H9 (cell line): ENCODE measurements at regions not wholly inside any gene's neighbourhood (a gene's known extent, or its start where the extent isn't known, plus 50 kb on each side); places are given as distances from the start of the nearest gene placed in this dataset.

ENCODE experiments used
- DNase-seq: peaks from one replicate; pipeline ENCODE4 v3.0.0-alpha.2; 2017
- H2AFZ ChIP-seq: one replicate; pipeline ENCODE4 v1.6.1; 2013; ENCODE audit warnings: mild to moderate bottlenecking, low read length, control low read depth, moderate library complexity
- H2AK5ac ChIP-seq: 2 replicates; pipeline ENCODE4 v1.6.1; 2013; ENCODE audit warnings: low read length, control low read depth, mixed read lengths; ENCODE audit not compliant: insufficient read length
- H2BK120ac ChIP-seq: one replicate; pipeline ENCODE4 v1.6.1; 2013; ENCODE audit warnings: low read depth, mild to moderate bottlenecking, low read length, control low read depth, inconsistent platforms; ENCODE audit not compliant: poor library complexity, severe bottlenecking
- H2BK12ac ChIP-seq: 2 replicates; pipeline ENCODE4 v1.6.1; 2013; ENCODE audit warnings: low read length, control low read depth, mixed read lengths, low read depth; ENCODE audit not compliant: insufficient read length
- H2BK15ac ChIP-seq: 2 replicates; pipeline ENCODE4 v1.6.1; 2013; ENCODE audit warnings: low read depth, low read length, control low read depth
- H2BK20ac ChIP-seq: one replicate; pipeline ENCODE4 v1.6.1; 2013; ENCODE audit warnings: low read depth, mild to moderate bottlenecking, low read length, control low read depth, inconsistent platforms; ENCODE audit not compliant: poor library complexity, severe bottlenecking
- H2BK5ac ChIP-seq: 2 replicates; pipeline ENCODE4 v1.6.1; 2013; ENCODE audit warnings: low read length, control low read depth, mixed read lengths; ENCODE audit not compliant: insufficient read length
- H3K14ac ChIP-seq: 2 replicates; pipeline ENCODE4 v1.6.1; 2013; ENCODE audit warnings: low read length, control low read depth; ENCODE audit not compliant: insufficient read depth
- H3K18ac ChIP-seq: 2 replicates; pipeline ENCODE4 v1.6.1; 2013; ENCODE audit warnings: low read depth, mild to moderate bottlenecking, mixed read lengths, low read length, control low read depth; ENCODE audit not compliant: insufficient read length
- H3K23ac ChIP-seq: 2 replicates; pipeline ENCODE4 v1.6.1; 2013; ENCODE audit warnings: low read length, control low read depth, mixed read lengths, low read depth; ENCODE audit not compliant: insufficient read length
- H3K23me2 ChIP-seq: 2 replicates; pipeline ENCODE4 v1.6.1; 2013; ENCODE audit warnings: low read depth, mild to moderate bottlenecking, mixed read lengths, low read length, control low read depth; ENCODE audit not compliant: insufficient read length, poor library complexity, severe bottlenecking
- H3K27ac ChIP-seq: 2 replicates; pipeline ENCODE4 v1.5.1; 2013; ENCODE audit warnings: low read length, control low read depth, mixed read lengths, low read depth; ENCODE audit not compliant: insufficient read length
- H3K27me3 ChIP-seq: 2 replicates; pipeline ENCODE4 v1.6.1; 2013; ENCODE audit warnings: low read length, control low read depth, inconsistent platforms; ENCODE audit not compliant: insufficient read depth
- H3K4ac ChIP-seq: 2 replicates; pipeline ENCODE4 v1.6.1; 2013; ENCODE audit warnings: low read depth, mild to moderate bottlenecking, control low read depth, inconsistent platforms, low read length, moderate library complexity
- H3K4me1 ChIP-seq: 2 replicates; pipeline ENCODE4 v1.6.1; 2013; ENCODE audit warnings: low read length, control low read depth, inconsistent platforms; ENCODE audit not compliant: insufficient read depth
- H3K4me2 ChIP-seq: 2 replicates; pipeline ENCODE4 v1.6.1; 2013; ENCODE audit warnings: low read length, control low read depth, mixed read lengths; ENCODE audit not compliant: insufficient read length, insufficient read depth
- H3K56ac ChIP-seq: 2 replicates; pipeline ENCODE4 v1.6.1; 2013; ENCODE audit warnings: low read depth, mild to moderate bottlenecking, mixed read lengths, low read length, control low read depth; ENCODE audit not compliant: insufficient read length
- H3K79me1 ChIP-seq: 2 replicates; pipeline ENCODE4 v1.6.1; 2013; ENCODE audit warnings: low read depth, mild to moderate bottlenecking, moderate library complexity, low read length, control low read depth, inconsistent platforms; ENCODE audit not compliant: insufficient read depth, poor library complexity, severe bottlenecking
- H3K79me2 ChIP-seq: 2 replicates; pipeline ENCODE4 v1.6.1; 2013; ENCODE audit warnings: low read length, control low read depth, inconsistent platforms; ENCODE audit not compliant: insufficient read depth
- H3K9ac ChIP-seq: 2 replicates; pipeline ENCODE4 v1.6.1; 2013; ENCODE audit warnings: low read length, control low read depth, mixed read lengths; ENCODE audit not compliant: insufficient read length; ENCODE audit errors: extremely low read depth
- H3K9me3 ChIP-seq: one replicate; pipeline ENCODE4 v1.6.1; 2013; ENCODE audit warnings: low read depth, low read length, inconsistent platforms; ENCODE audit not compliant: control insufficient read depth
- H3T11ph ChIP-seq: one replicate; pipeline ENCODE4 v1.6.1; 2013; ENCODE audit warnings: mild to moderate bottlenecking, low read length, control low read depth, inconsistent platforms
- H4K20me1 ChIP-seq: one replicate; pipeline ENCODE4 v1.6.1; 2013; ENCODE audit not compliant: control insufficient read depth, insufficient read length, insufficient read depth
- H4K5ac ChIP-seq: 2 replicates; pipeline ENCODE4 v1.6.1; 2013; ENCODE audit warnings: low read depth, mild to moderate bottlenecking, mixed read lengths, low read length, control low read depth; ENCODE audit not compliant: insufficient read length
- H4K8ac ChIP-seq: replicated peaks from 2 replicates; pipeline ENCODE4 v1.6.1; 2013; ENCODE audit warnings: low read length, control low read depth, mixed read lengths, low read depth; ENCODE audit not compliant: insufficient read length
- H4K91ac ChIP-seq: 2 replicates; pipeline ENCODE4 v1.6.1; 2013; ENCODE audit warnings: low read depth, mild to moderate bottlenecking, moderate library complexity, mixed read lengths, low read length, control low read depth; ENCODE audit not compliant: insufficient read length
- H3K27ac Mint-ChIP-seq, 3 experiments: 2 replicates in 2 of 3; 3 replicates in 1 of 3; pipeline ENCODE4 v1.8.0; 2020 to 2021; ENCODE audit warnings: mixed read lengths in 3 of 3, mild to moderate bottlenecking in 1 of 3, moderate library complexity in 1 of 3
- H3K27me3 Mint-ChIP-seq: 2 replicates; pipeline ENCODE4 v1.8.0; 2021; ENCODE audit warnings: low read depth, mild to moderate bottlenecking, moderate library complexity, mixed read lengths
- H3K36me3 Mint-ChIP-seq, 3 experiments: 2 replicates in 2 of 3; 3 replicates in 1 of 3; pipeline ENCODE4 v1.8.0; 2020 to 2021; ENCODE audit warnings: low read depth in 3 of 3, mixed read lengths in 3 of 3; ENCODE audit not compliant: insufficient read depth in 1 of 3
- H3K4me1 Mint-ChIP-seq, 2 experiments: 2 replicates each; pipeline ENCODE4 v1.8.0; 2020; ENCODE audit warnings: mixed read lengths in 2 of 2
- H3K4me3 Mint-ChIP-seq, 2 experiments: 2 replicates in 1 of 2; 3 replicates in 1 of 2; pipeline ENCODE4 v1.8.0; 2020 to 2021; ENCODE audit warnings: mild to moderate bottlenecking in 2 of 2, mixed read lengths in 2 of 2, moderate library complexity in 1 of 2
- H3K9me3 Mint-ChIP-seq, 2 experiments: 2 replicates in 1 of 2; 3 replicates in 1 of 2; pipeline ENCODE4 v1.8.0; 2020; ENCODE audit warnings: mild to moderate bottlenecking in 2 of 2, mixed read lengths in 2 of 2, moderate library complexity in 1 of 2
- CTCF ChIP-seq: fragments of 200-600 bp; sonication (generic); conservative IDR thresholded peaks from 3 replicates; pipeline ENCODE4 v1.8.0; 2021; ENCODE audit warnings: antibody characterized with exemption, mild to moderate bottlenecking

- Histone ChIP-seq H4K8ac (no peak overlapping the region), H3K4me2 (no peak overlapping the region), H2BK12ac (no peak overlapping the region), H2AK5ac (no peak overlapping the region), H3K23ac (no peak overlapping the region), H4K91ac (no peak overlapping the region), H3K14ac (no peak overlapping the region), H3K9ac (no peak overlapping the region), H3K18ac (no peak overlapping the region), H3K9me3 (no peaks in the 10 kb centered on the region), H2BK15ac (no peak overlapping the region), H3K27ac (no peak overlapping the region), H3T11ph (no peak overlapping the region), H2BK120ac (no peak overlapping the region), H2BK20ac (no peak overlapping the region), H2AFZ (no peak overlapping the region), H4K5ac (no peak overlapping the region), H3K79me1 (no peaks in the 10 kb centered on the region), H3K4ac (no peak overlapping the region), H3K4me1 (no peaks in the 10 kb centered on the region), H3K23me2 (no peaks in the 10 kb centered on the region), H4K20me1 (no peaks in the 10 kb centered on the region), H3K27me3 (no peaks in the 10 kb centered on the region), H3K79me2 (no peaks in the 10 kb centered on the region), H2BK5ac (no peak overlapping the region), H3K56ac (no peak overlapping the region)
- H3K9me3 Mint-ChIP-seq: peaks cover 0 to 3% of the 10 kb centered on the region in 2 experiments; a peak in 2 of 5 replicates
- H3K4me1 Mint-ChIP-seq: no peaks in the 10 kb centered on the region
- no peak for TF ChIP-seq CTCF
- H3K27me3 Mint-ChIP-seq: no peaks in the 10 kb centered on the region
- H3K27ac Mint-ChIP-seq: no peak overlapping the region
- no peaks in the 10 kb centered on the region for H3K36me3 Mint-ChIP-seq
- H3K4me3 Mint-ChIP-seq: no peak overlapping the region
- DNase-seq: no peak
These were observed 622.5 kb downstream of the ANKRD7 start for GRCh38 chr7:118846977-118847376.
